ENCODE measurements at regions not wholly inside any gene's neighbourhood (a gene's known extent, or its start where the extent isn't known, plus 50 kb on each side); places are given as distances from the start of the nearest gene placed in this dataset.
"Not testable (repeated sequence)": the region's sequence is repeated elsewhere in the genome, so short reads cannot be mapped to it uniquely, and the experiment has no call there.

GRCh38 chr19:23597661-23598060 is 89.4 kb downstream of the ZNF675 start:
- Mint-ChIP-seq H3K27ac (no peak overlapping the region), H3K4me3 (no peak overlapping the region), H3K9me3 (peaks cover 22% of the 10 kb centered on the region), H3K36me3 (peaks cover 2% of the 10 kb centered on the region), H3K4me1 (ENCODE audit: low read depth) (no peaks in the 10 kb centered on the region), H3K27me3 (no peaks in the 10 kb centered on the region)
- ChIA-PET CTCF (no interaction called here), POLR2A (no interaction called here)
- intact Hi-C loops (cut with micrococcal nuclease) = no loop called here
- no peak for DNase-seq

- Mint-ChIP-seq H3K9me3 (peaks cover 25% of the 10 kb centered on the region), H3K36me3 (peaks cover 2% of the 10 kb centered on the region), H3K27ac (no peak overlapping the region), H3K4me3 (no peak overlapping the region), H3K4me1 (ENCODE audit: low read depth) (no peaks in the 10 kb centered on the region), H3K27me3 (no peaks in the 10 kb centered on the region)
- ChIA-PET POLR2A (no interaction called here), CTCF (no interaction called here)
- no peak for DNase-seq
- intact Hi-C loops (cut with micrococcal nuclease) = no loop called here
Observed at GRCh38 chr19:23596872-23597271, 90.1 kb downstream of the ZNF675 start.

- intact Hi-C loops (cut with micrococcal nuclease); POLR2A ChIA-PET; CTCF ChIA-PET; H3K4me3 Mint-ChIP-seq; DNase-seq; H3K27ac Mint-ChIP-seq; H3K27me3 Mint-ChIP-seq; H3K4me1 Mint-ChIP-seq (ENCODE audit: low read depth); H3K36me3 Mint-ChIP-seq: not testable (repeated sequence)
- H3K9me3 Mint-ChIP-seq = peaks cover 40% of the 10 kb centered on the region
Observed at GRCh38 chr19:23594311-23594710, 92.7 kb downstream of the ZNF675 start.

GRCh38 chr19:23587546-23587945 is 99.5 kb downstream of the ZNF675 start:
- no peak for DNase-seq
- Mint-ChIP-seq H3K9me3 (peaks cover 36% of the 10 kb centered on the region), H3K27ac (no peak overlapping the region), H3K27me3 (no peaks in the 10 kb centered on the region), H3K4me3 (no peak overlapping the region), H3K4me1 (ENCODE audit: low read depth) (no peaks in the 10 kb centered on the region), H3K36me3 (peaks cover 10% of the 10 kb centered on the region)
- intact Hi-C loops (cut with micrococcal nuclease) = no loop called here
- ChIA-PET CTCF (no interaction called here), POLR2A (no interaction called here)

GRCh38 chr19:23577501-23577900 is 109.5 kb downstream of the ZNF675 start:
- Mint-ChIP-seq H3K4me1 (ENCODE audit: low read depth) (no peaks in the 10 kb centered on the region), H3K9me3 (peaks cover 28% of the 10 kb centered on the region), H3K27ac (no peak overlapping the region), H3K36me3 (peaks cover 2% of the 10 kb centered on the region), H3K27me3 (no peaks in the 10 kb centered on the region), H3K4me3 (no peak overlapping the region)
- CTCF ChIA-PET = no interaction called here
- DNase-seq = no peak
- intact Hi-C loops (cut with micrococcal nuclease) = no loop called here
- POLR2A ChIA-PET = no interaction called here

GRCh38 chr19:23571175-23571574 is 115.8 kb downstream of the ZNF675 start:
- H3K27ac Mint-ChIP-seq = no peak overlapping the region
- ChIA-PET POLR2A (no interaction called here), CTCF (interaction anchor here (0.5 kb wide), 1 partner anchor 132 kb away, joined by 3 read pairs; no protein-coding TSS in a partner anchor)
- H3K36me3 Mint-ChIP-seq = peaks cover 9% of the 10 kb centered on the region
- intact Hi-C loops (cut with micrococcal nuclease) = no loop called here
- no peaks in the 10 kb centered on the region for H3K4me1 Mint-ChIP-seq (ENCODE audit: low read depth)
- H3K9me3 Mint-ChIP-seq = peaks cover 65% of the 10 kb centered on the region
- no peaks in the 10 kb centered on the region for H3K27me3 Mint-ChIP-seq
- H3K4me3 Mint-ChIP-seq = no peak overlapping the region
- DNase-seq = no peak

GRCh38 chr19:23568116-23568515 is 118.9 kb downstream of the ZNF675 start:
- H3K4me1 Mint-ChIP-seq (ENCODE audit: low read depth); H3K27me3 Mint-ChIP-seq; intact Hi-C loops (cut with micrococcal nuclease); POLR2A ChIA-PET; H3K4me3 Mint-ChIP-seq; CTCF ChIA-PET; DNase-seq; H3K36me3 Mint-ChIP-seq; H3K27ac Mint-ChIP-seq: not testable (repeated sequence)
- H3K9me3 Mint-ChIP-seq = peaks cover 54% of the 10 kb centered on the region

- Mint-ChIP-seq H3K27ac (no peak overlapping the region), H3K36me3 (peaks cover 2% of the 10 kb centered on the region)
- POLR2A ChIA-PET = no interaction called here
Observed at GRCh38 chr19:23565256-23565655, 121.8 kb downstream of the ZNF675 start.

GRCh38 chr19:23563326-23563725 is 123.7 kb downstream of the ZNF675 start:
- DNase-seq = no peak
- no peak overlapping the region for H3K4me3 Mint-ChIP-seq
- CTCF ChIA-PET = no interaction called here
- POLR2A ChIA-PET = no interaction called here
- H3K36me3 Mint-ChIP-seq = no peaks in the 10 kb centered on the region
- intact Hi-C loops (cut with micrococcal nuclease) = no loop called here
- H3K9me3 Mint-ChIP-seq = peaks cover 23% of the 10 kb centered on the region
- no peaks in the 10 kb centered on the region for H3K4me1 Mint-ChIP-seq (ENCODE audit: low read depth)
- H3K27me3 Mint-ChIP-seq = no peaks in the 10 kb centered on the region
- H3K27ac Mint-ChIP-seq = no peak overlapping the region

More at GRCh38 chr19:23565256-23565655, 121.8 kb downstream of the ZNF675 start:
- Mint-ChIP-seq H3K4me1 (ENCODE audit: low read depth) (no peaks in the 10 kb centered on the region), H3K27me3 (no peaks in the 10 kb centered on the region), H3K9me3 (peaks cover 30% of the 10 kb centered on the region), H3K4me3 (no peak overlapping the region)
- intact Hi-C loops (cut with micrococcal nuclease) = no loop called here
- CTCF ChIA-PET = no interaction called here
- DNase-seq = no peak

GRCh38 chr19:23561341-23561740 is 125.7 kb downstream of the ZNF675 start:
- CTCF ChIA-PET = no interaction called here
- Mint-ChIP-seq H3K36me3 (no peaks in the 10 kb centered on the region), H3K27ac (no peak overlapping the region), H3K9me3 (peaks cover 12% of the 10 kb centered on the region), H3K27me3 (no peaks in the 10 kb centered on the region), H3K4me3 (no peak overlapping the region), H3K4me1 (ENCODE audit: low read depth) (no peaks in the 10 kb centered on the region)
- DNase-seq = no peak
- POLR2A ChIA-PET = no interaction called here
- intact Hi-C loops (cut with micrococcal nuclease) = no loop called here

GRCh38 chr19:23560051-23560450 is 127.0 kb downstream of the ZNF675 start:
- H3K27ac Mint-ChIP-seq = no peak overlapping the region
- no peak for DNase-seq
- POLR2A ChIA-PET = no interaction called here
- no peaks in the 10 kb centered on the region for H3K27me3 Mint-ChIP-seq
- H3K9me3 Mint-ChIP-seq = peaks cover 8% of the 10 kb centered on the region
- intact Hi-C loops (cut with micrococcal nuclease) = no loop called here
- no peaks in the 10 kb centered on the region for H3K36me3 Mint-ChIP-seq
- H3K4me1 Mint-ChIP-seq (ENCODE audit: low read depth) = no peaks in the 10 kb centered on the region
- CTCF ChIA-PET = no interaction called here
- H3K4me3 Mint-ChIP-seq = no peak overlapping the region

GRCh38 chr19:23558541-23558940 is 128.5 kb downstream of the ZNF675 start:
- no peak for DNase-seq
- intact Hi-C loops (cut with micrococcal nuclease) = no loop called here
- Mint-ChIP-seq H3K9me3 (peaks cover 5% of the 10 kb centered on the region), H3K36me3 (no peaks in the 10 kb centered on the region), H3K27me3 (no peaks in the 10 kb centered on the region), H3K4me1 (ENCODE audit: low read depth) (no peaks in the 10 kb centered on the region), H3K4me3 (no peak overlapping the region), H3K27ac (no peak overlapping the region)
- CTCF ChIA-PET = no interaction called here
- POLR2A ChIA-PET = no interaction called here

- intact Hi-C loops (cut with micrococcal nuclease) = no loop called here
- no peaks in the 10 kb centered on the region for H3K4me1 Mint-ChIP-seq (ENCODE audit: low read depth)
- POLR2A ChIA-PET = no interaction called here
- no peak overlapping the region for H3K27ac Mint-ChIP-seq
- no peaks in the 10 kb centered on the region for H3K27me3 Mint-ChIP-seq
- CTCF ChIA-PET = no interaction called here
- no peak for DNase-seq
- H3K9me3 Mint-ChIP-seq = peaks cover 5% of the 10 kb centered on the region
- H3K36me3 Mint-ChIP-seq = no peaks in the 10 kb centered on the region
- H3K4me3 Mint-ChIP-seq = no peak overlapping the region
Observed at GRCh38 chr19:23557381-23557780, 129.6 kb downstream of the ZNF675 start.

GRCh38 chr19:23554548-23554947 is 132.5 kb downstream of the ZNF675 start:
- Mint-ChIP-seq H3K27me3 (no peaks in the 10 kb centered on the region), H3K4me3 (no peak overlapping the region), H3K4me1 (ENCODE audit: low read depth) (no peaks in the 10 kb centered on the region), H3K36me3 (no peaks in the 10 kb centered on the region), H3K9me3 (peaks cover 5% of the 10 kb centered on the region), H3K27ac (no peak overlapping the region)
- CTCF ChIA-PET = no interaction called here
- intact Hi-C loops (cut with micrococcal nuclease) = no loop called here
- DNase-seq = no peak
- POLR2A ChIA-PET = no interaction called here
